GM23338 (cell line): ENCODE measurements at regions not wholly inside any gene's neighbourhood (a gene's known extent, or its start where the extent isn't known, plus 50 kb on each side); places are given as distances from the start of the nearest gene placed in this dataset.

ENCODE experiments used
- ATAC-seq: fragments of 200-7000 bp; cut with Tn5 transposase; 3 replicates; pipeline ENCODE4 v1.9.1; 2020
- DNase-seq: peaks from one replicate; pipeline ENCODE4 v3.0.0-alpha.2; 2015; ENCODE audit warnings: low spot score
- H2AFZ ChIP-seq: fragments of 200-600 bp; sonication (generic); 2 replicates; pipeline ENCODE4 v1.8.0; 2016; ENCODE audit warnings: antibody characterized with exemption, mild to moderate bottlenecking, moderate library complexity
- H3F3A ChIP-seq: fragments of 200-600 bp; sonication (generic); replicated peaks from 2 replicates; pipeline ENCODE4 v1.8.0; 2017; ENCODE audit warnings: antibody characterized with exemption, mixed run types, low read depth
- H3K27ac ChIP-seq: fragments of 200-600 bp; sonication (generic); 2 replicates; pipeline ENCODE4 v1.6.1; 2016; ENCODE audit warnings: low read depth
- H3K27me3 ChIP-seq: fragments of 200-600 bp; sonication (generic); 2 replicates; pipeline ENCODE4 v1.8.0; 2016; ENCODE audit warnings: mild to moderate bottlenecking, mixed run types, moderate library complexity; ENCODE audit not compliant: insufficient read depth
- H3K36me3 ChIP-seq: fragments of 200-600 bp; sonication (generic); 2 replicates; pipeline ENCODE4 v1.8.0; 2016; ENCODE audit warnings: mild to moderate bottlenecking; ENCODE audit not compliant: insufficient read depth
- H3K4me1 ChIP-seq: fragments of 200-600 bp; sonication (generic); 2 replicates; pipeline ENCODE4 v1.8.0; 2016; ENCODE audit warnings: mild to moderate bottlenecking, moderate library complexity; ENCODE audit not compliant: insufficient read depth
- H3K4me2 ChIP-seq: fragments of 200-600 bp; sonication (generic); 2 replicates; pipeline ENCODE4 v1.7.1; 2017; ENCODE audit warnings: mixed run types
- H3K4me3 ChIP-seq: fragments of 200-600 bp; sonication (generic); 2 replicates; pipeline ENCODE4 v1.6.1; 2016; ENCODE audit warnings: mixed run types
- H3K79me2 ChIP-seq: fragments of 200-600 bp; sonication (generic); replicated peaks from 2 replicates; pipeline ENCODE4 v1.8.0; 2017; ENCODE audit warnings: mild to moderate bottlenecking; ENCODE audit not compliant: insufficient read depth
- H3K9me2 ChIP-seq: fragments of 200-600 bp; sonication (generic); 2 replicates; pipeline ENCODE4 v1.8.0; 2017; ENCODE audit not compliant: insufficient read depth
- H4K20me1 ChIP-seq: fragments of 200-600 bp; sonication (generic); replicated peaks from 2 replicates; pipeline ENCODE4 v1.8.0; 2017; ENCODE audit warnings: mild to moderate bottlenecking; ENCODE audit not compliant: insufficient read depth
- H3K27ac Mint-ChIP-seq: 2 replicates; pipeline ENCODE4 v1.8.0; 2020; ENCODE audit warnings: inconsistent platforms, mild to moderate bottlenecking, moderate library complexity, mixed read lengths
- H3K27me3 Mint-ChIP-seq: 3 replicates; pipeline ENCODE4 v1.8.0; 2022; ENCODE audit warnings: low read depth, mild to moderate bottlenecking, moderate library complexity, mixed read lengths, inconsistent platforms; ENCODE audit not compliant: insufficient read depth, poor library complexity
- H3K36me3 Mint-ChIP-seq: 3 replicates; pipeline ENCODE4 v1.8.0; 2021; ENCODE audit warnings: low read depth, mild to moderate bottlenecking, inconsistent platforms, moderate library complexity, mixed read lengths
- H3K4me1 Mint-ChIP-seq: 3 replicates; pipeline ENCODE4 v1.8.0; 2020; ENCODE audit warnings: mild to moderate bottlenecking, inconsistent platforms, mixed read lengths
- H3K4me3 Mint-ChIP-seq: 3 replicates; pipeline ENCODE4 v1.8.0; 2021; ENCODE audit warnings: moderate library complexity, mild to moderate bottlenecking, inconsistent platforms, mixed read lengths
- H3K9me3 Mint-ChIP-seq: 3 replicates; pipeline ENCODE4 v1.8.0; 2020; ENCODE audit warnings: moderate library complexity, mild to moderate bottlenecking, inconsistent platforms, mixed read lengths
- CREB1 ChIP-seq: fragments of 250-450 bp; sonication (Bioruptor Pico); IDR thresholded peaks from 2 replicates; pipeline ENCODE4 v1.5.0; 2020; ENCODE audit warnings: low read depth, mild to moderate bottlenecking, moderate library complexity
- EZH2 ChIP-seq: fragments of 200-600 bp; sonication (generic); IDR thresholded peaks from one replicate; pipeline ENCODE4 v1.8.0; 2017; ENCODE audit warnings: antibody characterized with exemption, mild to moderate bottlenecking, low read depth; ENCODE audit not compliant: unreplicated experiment
- EZH2phosphoT487 ChIP-seq: fragments of 200-600 bp; sonication (generic); IDR thresholded peaks from one replicate; pipeline ENCODE4 v1.8.1; 2018; ENCODE audit warnings: antibody characterized with exemption; ENCODE audit not compliant: unreplicated experiment
- JUNB ChIP-seq: IDR thresholded peaks from one replicate; pipeline ENCODE4 v1.6.1; 2016; ENCODE audit warnings: antibody characterized with exemption; ENCODE audit not compliant: unreplicated experiment
- NANOG ChIP-seq: IDR thresholded peaks from 2 replicates; pipeline ENCODE4 v1.6.1; 2016; ENCODE audit warnings: antibody characterized with exemption, borderline replicate concordance
- POLR2AphosphoS5 ChIP-seq: IDR thresholded peaks from 2 replicates; pipeline ENCODE4 v1.6.1; 2016; ENCODE audit warnings: antibody characterized with exemption, low read depth
- STAT1 ChIP-seq: IDR thresholded peaks from one replicate; pipeline ENCODE4 v1.6.1; 2016; ENCODE audit warnings: antibody characterized with exemption; ENCODE audit not compliant: unreplicated experiment
- ZNF114 ChIP-seq: fragments of 250-450 bp; sonication (Bioruptor Pico); IDR thresholded peaks from 2 replicates; pipeline ENCODE4 v1.5.0; 2020; ENCODE audit warnings: mild to moderate bottlenecking, moderate library complexity
- ZNF331 ChIP-seq: fragments of 250-450 bp; sonication (Bioruptor Pico); IDR thresholded peaks from 2 replicates; pipeline ENCODE4 v1.5.0; 2020; ENCODE audit warnings: low read depth, mild to moderate bottlenecking, moderate library complexity
- TF ChIP-seq, protein P1 (sequence below), 2 experiments: fragments of 200-600 bp in 1 of 2; sonication (generic) in 1 of 2; conservative IDR thresholded peaks; 2 replicates each; pipeline versions ENCODE4 v1.5.1 to v1.6.1; 2016 to 2017; ENCODE audit warnings: antibody characterized with exemption in 2 of 2, low read depth in 2 of 2, mild to moderate bottlenecking in 2 of 2, moderate library complexity in 1 of 2
- TF ChIP-seq, protein P2 (sequence below): fragments of 250-450 bp; sonication (Bioruptor Pico); IDR thresholded peaks from 2 replicates; pipeline ENCODE4 v1.5.0; 2020; ENCODE audit warnings: mild to moderate bottlenecking, moderate library complexity
- TF ChIP-seq, protein P3 (sequence below): IDR thresholded peaks from 2 replicates; pipeline ENCODE4 v1.6.1; 2016; ENCODE audit warnings: antibody characterized with exemption
- TF ChIP-seq, protein P4 (sequence below): IDR thresholded peaks from one replicate; pipeline ENCODE4 v1.6.1; 2018; ENCODE audit warnings: antibody characterized with exemption; ENCODE audit not compliant: unreplicated experiment

DNA sequence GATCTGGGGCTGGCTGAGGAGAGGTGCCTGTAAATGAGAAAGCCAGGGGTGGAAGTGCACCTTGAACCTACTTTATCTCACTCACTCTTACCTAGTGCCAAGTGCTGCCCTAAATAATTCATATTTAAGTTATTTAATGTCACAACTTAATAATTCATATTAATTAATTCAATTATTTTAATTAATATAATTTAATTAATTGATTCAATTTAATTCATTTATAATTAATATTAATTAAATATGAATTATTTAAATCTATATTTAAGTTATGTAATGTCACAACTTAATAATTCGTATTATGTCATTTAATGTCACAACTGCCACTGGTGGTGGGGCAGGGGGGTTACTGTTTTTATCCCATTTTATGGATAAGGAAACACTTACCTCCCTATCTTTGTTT is 361.6 kb upstream of the RUNX1 start:
- no peak overlapping the region for H3K4me3 Mint-ChIP-seq
- H3K4me1 Mint-ChIP-seq = peaks cover 31% of the 10 kb centered on the region

More for the DNA sequence above, 361.6 kb upstream of the RUNX1 start:
- Mint-ChIP-seq H3K27ac (no peak overlapping the region), H3K36me3 (no peaks in the 10 kb centered on the region), H3K9me3 (peaks cover 10% of the 10 kb centered on the region; the same call in 2 of the 3 replicates), H3K27me3 (peaks cover 7% of the 10 kb centered on the region)
- no peak for DNase-seq
- Histone ChIP-seq H3K36me3 (no peaks in the 10 kb centered on the region), H3K79me2 (no peaks in the 10 kb centered on the region), H3K4me2 (no peak overlapping the region), H4K20me1 (no peaks in the 10 kb centered on the region), H3K9me2 (no peaks in the 10 kb centered on the region; the same call in none of the 2 replicates), H3K27me3 (no peaks in the 10 kb centered on the region), H3K4me1 (peaks cover 13% of the 10 kb centered on the region; the same call in 1 of the 2 replicates), H3F3A (no peaks in the 10 kb centered on the region), H3K27ac (no peak overlapping the region), H2AFZ (0 out of 2 replicates have a peak overlapping the region, but pooled peaks have one; percentile 38), H3K4me3 (no peak overlapping the region)
- ATAC-seq = no peak
- TF ChIP-seq ZNF114 (CRISPR knock-in tag) (no peak), NANOG (no peak), STAT1 (no peak), CREB1 (CRISPR knock-in tag) (no peak), EZH2 (no peak), ZNF331 (CRISPR knock-in tag) (no peak), JUNB (no peak), EZH2phosphoT487 (no peak), POLR2AphosphoS5 (no peak)
- TF ChIP-seq, protein P1, sequence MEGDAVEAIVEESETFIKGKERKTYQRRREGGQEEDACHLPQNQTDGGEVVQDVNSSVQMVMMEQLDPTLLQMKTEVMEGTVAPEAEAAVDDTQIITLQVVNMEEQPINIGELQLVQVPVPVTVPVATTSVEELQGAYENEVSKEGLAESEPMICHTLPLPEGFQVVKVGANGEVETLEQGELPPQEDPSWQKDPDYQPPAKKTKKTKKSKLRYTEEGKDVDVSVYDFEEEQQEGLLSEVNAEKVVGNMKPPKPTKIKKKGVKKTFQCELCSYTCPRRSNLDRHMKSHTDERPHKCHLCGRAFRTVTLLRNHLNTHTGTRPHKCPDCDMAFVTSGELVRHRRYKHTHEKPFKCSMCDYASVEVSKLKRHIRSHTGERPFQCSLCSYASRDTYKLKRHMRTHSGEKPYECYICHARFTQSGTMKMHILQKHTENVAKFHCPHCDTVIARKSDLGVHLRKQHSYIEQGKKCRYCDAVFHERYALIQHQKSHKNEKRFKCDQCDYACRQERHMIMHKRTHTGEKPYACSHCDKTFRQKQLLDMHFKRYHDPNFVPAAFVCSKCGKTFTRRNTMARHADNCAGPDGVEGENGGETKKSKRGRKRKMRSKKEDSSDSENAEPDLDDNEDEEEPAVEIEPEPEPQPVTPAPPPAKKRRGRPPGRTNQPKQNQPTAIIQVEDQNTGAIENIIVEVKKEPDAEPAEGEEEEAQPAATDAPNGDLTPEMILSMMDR (conservative IDR thresholded peaks at IDR 0.05; ENCODE audit: low read depth in 2 of 2) = no peak
- TF ChIP-seq, protein P2, sequence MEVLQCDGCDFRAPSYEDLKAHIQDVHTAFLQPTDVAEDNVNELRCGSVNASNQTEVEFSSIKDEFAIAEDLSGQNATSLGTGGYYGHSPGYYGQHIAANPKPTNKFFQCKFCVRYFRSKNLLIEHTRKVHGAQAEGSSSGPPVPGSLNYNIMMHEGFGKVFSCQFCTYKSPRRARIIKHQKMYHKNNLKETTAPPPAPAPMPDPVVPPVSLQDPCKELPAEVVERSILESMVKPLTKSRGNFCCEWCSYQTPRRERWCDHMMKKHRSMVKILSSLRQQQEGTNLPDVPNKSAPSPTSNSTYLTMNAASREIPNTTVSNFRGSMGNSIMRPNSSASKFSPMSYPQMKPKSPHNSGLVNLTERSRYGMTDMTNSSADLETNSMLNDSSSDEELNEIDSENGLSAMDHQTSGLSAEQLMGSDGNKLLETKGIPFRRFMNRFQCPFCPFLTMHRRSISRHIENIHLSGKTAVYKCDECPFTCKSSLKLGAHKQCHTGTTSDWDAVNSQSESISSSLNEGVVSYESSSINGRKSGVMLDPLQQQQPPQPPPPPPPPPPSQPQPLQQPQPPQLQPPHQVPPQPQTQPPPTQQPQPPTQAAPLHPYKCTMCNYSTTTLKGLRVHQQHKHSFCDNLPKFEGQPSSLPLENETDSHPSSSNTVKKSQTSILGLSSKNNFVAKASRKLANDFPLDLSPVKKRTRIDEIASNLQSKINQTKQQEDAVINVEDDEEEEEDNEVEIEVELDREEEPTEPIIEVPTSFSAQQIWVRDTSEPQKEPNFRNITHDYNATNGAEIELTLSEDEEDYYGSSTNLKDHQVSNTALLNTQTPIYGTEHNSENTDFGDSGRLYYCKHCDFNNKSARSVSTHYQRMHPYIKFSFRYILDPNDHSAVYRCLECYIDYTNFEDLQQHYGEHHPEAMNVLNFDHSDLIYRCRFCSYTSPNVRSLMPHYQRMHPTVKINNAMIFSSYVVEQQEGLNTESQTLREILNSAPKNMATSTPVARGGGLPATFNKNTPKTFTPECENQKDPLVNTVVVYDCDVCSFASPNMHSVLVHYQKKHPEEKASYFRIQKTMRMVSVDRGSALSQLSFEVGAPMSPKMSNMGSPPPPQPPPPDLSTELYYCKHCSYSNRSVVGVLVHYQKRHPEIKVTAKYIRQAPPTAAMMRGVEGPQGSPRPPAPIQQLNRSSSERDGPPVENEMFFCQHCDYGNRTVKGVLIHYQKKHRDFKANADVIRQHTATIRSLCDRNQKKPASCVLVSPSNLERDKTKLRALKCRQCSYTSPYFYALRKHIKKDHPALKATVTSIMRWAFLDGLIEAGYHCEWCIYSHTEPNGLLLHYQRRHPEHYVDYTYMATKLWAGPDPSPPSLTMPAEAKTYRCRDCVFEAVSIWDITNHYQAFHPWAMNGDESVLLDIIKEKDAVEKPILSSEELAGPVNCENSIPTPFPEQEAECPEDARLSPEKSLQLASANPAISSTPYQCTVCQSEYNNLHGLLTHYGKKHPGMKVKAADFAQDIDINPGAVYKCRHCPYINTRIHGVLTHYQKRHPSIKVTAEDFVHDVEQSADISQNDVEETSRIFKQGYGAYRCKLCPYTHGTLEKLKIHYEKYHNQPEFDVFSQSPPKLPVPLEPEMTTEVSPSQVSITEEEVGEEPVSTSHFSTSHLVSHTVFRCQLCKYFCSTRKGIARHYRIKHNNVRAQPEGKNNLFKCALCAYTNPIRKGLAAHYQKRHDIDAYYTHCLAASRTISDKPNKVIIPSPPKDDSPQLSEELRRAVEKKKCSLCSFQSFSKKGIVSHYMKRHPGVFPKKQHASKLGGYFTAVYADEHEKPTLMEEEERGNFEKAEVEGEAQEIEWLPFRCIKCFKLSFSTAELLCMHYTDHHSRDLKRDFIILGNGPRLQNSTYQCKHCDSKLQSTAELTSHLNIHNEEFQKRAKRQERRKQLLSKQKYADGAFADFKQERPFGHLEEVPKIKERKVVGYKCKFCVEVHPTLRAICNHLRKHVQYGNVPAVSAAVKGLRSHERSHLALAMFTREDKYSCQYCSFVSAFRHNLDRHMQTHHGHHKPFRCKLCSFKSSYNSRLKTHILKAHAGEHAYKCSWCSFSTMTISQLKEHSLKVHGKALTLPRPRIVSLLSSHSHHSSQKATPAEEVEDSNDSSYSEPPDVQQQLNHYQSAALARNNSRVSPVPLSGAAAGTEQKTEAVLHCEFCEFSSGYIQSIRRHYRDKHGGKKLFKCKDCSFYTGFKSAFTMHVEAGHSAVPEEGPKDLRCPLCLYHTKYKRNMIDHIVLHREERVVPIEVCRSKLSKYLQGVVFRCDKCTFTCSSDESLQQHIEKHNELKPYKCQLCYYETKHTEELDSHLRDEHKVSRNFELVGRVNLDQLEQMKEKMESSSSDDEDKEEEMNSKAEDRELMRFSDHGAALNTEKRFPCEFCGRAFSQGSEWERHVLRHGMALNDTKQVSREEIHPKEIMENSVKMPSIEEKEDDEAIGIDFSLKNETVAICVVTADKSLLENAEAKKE (CRISPR knock-in tag) = no peak
- TF ChIP-seq, protein P3, sequence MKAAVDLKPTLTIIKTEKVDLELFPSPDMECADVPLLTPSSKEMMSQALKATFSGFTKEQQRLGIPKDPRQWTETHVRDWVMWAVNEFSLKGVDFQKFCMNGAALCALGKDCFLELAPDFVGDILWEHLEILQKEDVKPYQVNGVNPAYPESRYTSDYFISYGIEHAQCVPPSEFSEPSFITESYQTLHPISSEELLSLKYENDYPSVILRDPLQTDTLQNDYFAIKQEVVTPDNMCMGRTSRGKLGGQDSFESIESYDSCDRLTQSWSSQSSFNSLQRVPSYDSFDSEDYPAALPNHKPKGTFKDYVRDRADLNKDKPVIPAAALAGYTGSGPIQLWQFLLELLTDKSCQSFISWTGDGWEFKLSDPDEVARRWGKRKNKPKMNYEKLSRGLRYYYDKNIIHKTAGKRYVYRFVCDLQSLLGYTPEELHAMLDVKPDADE = no peak
- TF ChIP-seq, protein P4, sequence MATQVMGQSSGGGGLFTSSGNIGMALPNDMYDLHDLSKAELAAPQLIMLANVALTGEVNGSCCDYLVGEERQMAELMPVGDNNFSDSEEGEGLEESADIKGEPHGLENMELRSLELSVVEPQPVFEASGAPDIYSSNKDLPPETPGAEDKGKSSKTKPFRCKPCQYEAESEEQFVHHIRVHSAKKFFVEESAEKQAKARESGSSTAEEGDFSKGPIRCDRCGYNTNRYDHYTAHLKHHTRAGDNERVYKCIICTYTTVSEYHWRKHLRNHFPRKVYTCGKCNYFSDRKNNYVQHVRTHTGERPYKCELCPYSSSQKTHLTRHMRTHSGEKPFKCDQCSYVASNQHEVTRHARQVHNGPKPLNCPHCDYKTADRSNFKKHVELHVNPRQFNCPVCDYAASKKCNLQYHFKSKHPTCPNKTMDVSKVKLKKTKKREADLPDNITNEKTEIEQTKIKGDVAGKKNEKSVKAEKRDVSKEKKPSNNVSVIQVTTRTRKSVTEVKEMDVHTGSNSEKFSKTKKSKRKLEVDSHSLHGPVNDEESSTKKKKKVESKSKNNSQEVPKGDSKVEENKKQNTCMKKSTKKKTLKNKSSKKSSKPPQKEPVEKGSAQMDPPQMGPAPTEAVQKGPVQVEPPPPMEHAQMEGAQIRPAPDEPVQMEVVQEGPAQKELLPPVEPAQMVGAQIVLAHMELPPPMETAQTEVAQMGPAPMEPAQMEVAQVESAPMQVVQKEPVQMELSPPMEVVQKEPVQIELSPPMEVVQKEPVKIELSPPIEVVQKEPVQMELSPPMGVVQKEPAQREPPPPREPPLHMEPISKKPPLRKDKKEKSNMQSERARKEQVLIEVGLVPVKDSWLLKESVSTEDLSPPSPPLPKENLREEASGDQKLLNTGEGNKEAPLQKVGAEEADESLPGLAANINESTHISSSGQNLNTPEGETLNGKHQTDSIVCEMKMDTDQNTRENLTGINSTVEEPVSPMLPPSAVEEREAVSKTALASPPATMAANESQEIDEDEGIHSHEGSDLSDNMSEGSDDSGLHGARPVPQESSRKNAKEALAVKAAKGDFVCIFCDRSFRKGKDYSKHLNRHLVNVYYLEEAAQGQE = no peak
